Type B pancreatic cell (in vitro differentiated cells): ENCODE measurements at regions not wholly inside any gene's neighbourhood (a gene's known extent, or its start where the extent isn't known, plus 50 kb on each side); places are given as distances from the start of the nearest gene placed in this dataset.
"Not testable (repeated sequence)": the region's sequence is repeated elsewhere in the genome, so short reads cannot be mapped to it uniquely, and the experiment has no call there.

Source experiments
- DNase-seq: peaks from one replicate; pipeline ENCODE4 v3.0.0; 2021; ENCODE audit warnings: mixed read lengths; ENCODE audit not compliant: unreplicated experiment; ENCODE audit errors: extremely low spot score
- H3K27ac Mint-ChIP-seq: 2 replicates; pipeline ENCODE4 v1.8.0; 2021; ENCODE audit warnings: mild to moderate bottlenecking, mixed read lengths
- H3K27me3 Mint-ChIP-seq: 2 replicates; pipeline ENCODE4 v1.8.0; 2021; ENCODE audit warnings: mixed read lengths
- H3K36me3 Mint-ChIP-seq: 2 replicates; pipeline ENCODE4 v1.8.0; 2021; ENCODE audit warnings: mixed read lengths
- H3K4me1 Mint-ChIP-seq: one replicate; pipeline ENCODE4 v1.8.0; 2021; ENCODE audit warnings: mixed read lengths; ENCODE audit not compliant: unreplicated experiment
- H3K4me3 Mint-ChIP-seq: 2 replicates; pipeline ENCODE4 v1.8.0; 2021; ENCODE audit warnings: mild to moderate bottlenecking, mixed read lengths
- H3K9me3 Mint-ChIP-seq: 2 replicates; pipeline ENCODE4 v1.8.0; 2021; ENCODE audit warnings: mixed read lengths
- CTCF ChIP-seq: fragments of 200-600 bp; sonication (generic); conservative IDR thresholded peaks from 2 replicates; pipeline ENCODE4 v1.5.0; 2021; ENCODE audit warnings: antibody characterized with exemption, mild to moderate bottlenecking

DNA sequence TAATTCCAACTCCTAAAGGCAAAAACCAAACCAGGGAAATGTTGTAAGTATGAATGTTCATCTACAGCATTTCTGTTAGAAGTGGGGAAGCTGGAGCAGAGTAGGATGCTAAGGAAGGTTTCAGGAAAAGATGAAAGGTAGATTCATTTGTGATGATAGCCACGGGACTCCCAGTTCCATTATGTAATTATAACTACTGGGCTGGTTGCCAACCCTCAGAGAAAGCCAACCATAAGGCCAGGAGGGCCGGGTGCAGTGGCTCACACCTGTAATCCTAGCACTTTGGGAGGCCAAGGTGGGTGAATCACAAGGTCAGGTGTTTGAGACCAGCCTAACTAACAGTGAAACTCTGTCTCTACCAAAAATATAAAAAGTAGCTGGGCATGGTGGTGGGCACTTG, 288.9 kb upstream of the ETAA1 start:
- Mint-ChIP-seq H3K4me3 (no peak overlapping the region), H3K27ac (no peak overlapping the region), H3K36me3 (peaks cover 4% of the 10 kb centered on the region), H3K9me3 (peaks cover 24% of the 10 kb centered on the region), H3K27me3 (no peaks in the 10 kb centered on the region), H3K4me1 (no peaks in the 10 kb centered on the region)
- no peak for DNase-seq
- no peak for TF ChIP-seq CTCF

GRCh38 chr2:67124531-67124930, 272.6 kb upstream of the ETAA1 start:
- TF ChIP-seq CTCF: no peak
- DNase-seq: no peak
- Mint-ChIP-seq H3K27ac (no peak overlapping the region), H3K4me3 (no peak overlapping the region), H3K27me3 (no peaks in the 10 kb centered on the region), H3K36me3 (no peaks in the 10 kb centered on the region), H3K9me3 (peaks cover 5% of the 10 kb centered on the region), H3K4me1 (no peaks in the 10 kb centered on the region)

DNA sequence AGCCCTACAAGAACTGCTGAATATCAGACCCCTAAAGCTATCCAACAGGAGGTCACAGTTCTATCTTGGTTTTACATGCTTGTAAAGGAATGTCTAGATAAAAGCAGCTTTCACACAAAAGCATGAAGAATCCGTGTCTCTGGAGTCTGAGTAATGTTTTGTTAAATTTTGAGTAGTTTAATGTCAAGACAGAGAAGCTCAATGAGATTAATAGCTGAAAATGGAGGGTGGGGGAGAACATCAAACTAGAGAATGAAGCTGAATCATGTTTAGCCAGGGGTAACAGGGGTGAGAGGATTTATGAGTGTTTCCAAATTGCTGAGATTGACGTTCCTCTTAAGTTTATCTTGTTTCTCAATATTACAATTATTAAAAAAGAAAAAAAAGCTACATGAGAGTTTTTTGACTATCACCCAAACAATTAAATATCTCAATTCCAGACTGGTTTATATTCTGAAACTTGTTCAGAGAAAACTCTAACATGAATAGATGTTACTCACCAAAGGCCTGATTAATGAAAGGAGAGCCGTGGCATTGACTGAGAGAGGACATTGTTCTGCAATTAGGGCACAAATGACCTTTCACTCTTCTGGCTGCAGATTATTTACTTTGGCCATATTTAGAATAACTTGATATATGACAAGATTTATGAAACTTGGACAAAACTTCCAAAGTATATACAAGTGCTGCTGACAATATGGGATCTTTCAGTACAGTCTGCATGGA, 266.4 kb upstream of the ETAA1 start:
- no peak overlapping the region for H3K27ac Mint-ChIP-seq
- DNase-seq: no peak
- H3K27me3 Mint-ChIP-seq: no peaks in the 10 kb centered on the region
- H3K36me3 Mint-ChIP-seq: no peaks in the 10 kb centered on the region
- no peak overlapping the region for H3K4me3 Mint-ChIP-seq
- no peak for TF ChIP-seq CTCF
- peaks cover 22% of the 10 kb centered on the region for H3K4me1 Mint-ChIP-seq
- no peaks in the 10 kb centered on the region for H3K9me3 Mint-ChIP-seq

GRCh38 chr2:67131257-67131609, 265.9 kb upstream of the ETAA1 start:
- Mint-ChIP-seq H3K9me3 (no peaks in the 10 kb centered on the region), H3K36me3 (no peaks in the 10 kb centered on the region), H3K4me1 (peaks cover 23% of the 10 kb centered on the region), H3K27me3 (no peaks in the 10 kb centered on the region), H3K4me3 (no peak overlapping the region), H3K27ac (no peak overlapping the region)
- no peak for DNase-seq
- TF ChIP-seq CTCF: no peak

GRCh38 chr2:67132441-67132940, 264.6 kb upstream of the ETAA1 start:
- not testable (repeated sequence) for H3K27me3 Mint-ChIP-seq, DNase-seq, H3K27ac Mint-ChIP-seq, H3K36me3 Mint-ChIP-seq, H3K4me3 Mint-ChIP-seq, H3K9me3 Mint-ChIP-seq
- peaks cover 23% of the 10 kb centered on the region for H3K4me1 Mint-ChIP-seq

DNA sequence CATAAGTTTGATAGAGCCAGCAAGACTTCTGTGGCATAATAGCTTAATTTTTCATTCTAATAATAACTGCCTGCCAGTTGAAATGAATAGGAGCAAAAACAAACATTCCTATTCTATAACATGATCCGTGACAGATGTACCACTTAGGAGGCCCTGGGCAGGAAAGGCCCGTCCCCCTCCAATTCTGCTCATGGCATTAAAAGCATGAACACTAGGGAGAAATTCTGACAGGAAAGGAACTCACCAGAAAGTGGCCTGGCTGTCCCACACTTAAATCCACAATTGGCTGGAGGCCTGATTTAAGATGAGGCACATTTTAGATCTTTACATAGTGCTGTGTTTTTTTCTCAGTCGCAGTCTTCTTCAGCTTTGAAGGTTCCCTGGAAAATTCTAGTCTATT, 261.9 kb upstream of the ETAA1 start:
- Mint-ChIP-seq H3K4me1 (peaks cover 23% of the 10 kb centered on the region), H3K4me3 (no peak overlapping the region), H3K36me3 (no peaks in the 10 kb centered on the region), H3K27ac (peak overlapping the region; percentile 27), H3K9me3 (no peaks in the 10 kb centered on the region), H3K27me3 (no peaks in the 10 kb centered on the region)
- no peak for TF ChIP-seq CTCF
- no peak for DNase-seq
